ENCODE measurements at regions not wholly inside any gene's neighbourhood (a gene's known extent, or its start where the extent isn't known, plus 50 kb on each side); places are given as distances from the start of the nearest gene placed in this dataset.

- ATAC-seq, result no peak
- no peaks in the 10 kb centered on the region for H3K27me3 ChIP-seq (ENCODE audit: low read depth)
- intact Hi-C loops (cut with DNase I), result no loop called here
- no peaks in the 10 kb centered on the region for H3K9me3 ChIP-seq
- H3K36me3 ChIP-seq, result no peaks in the 10 kb centered on the region
- DNase-seq, result no peak
- no peak for TF ChIP-seq CTCF (IDR thresholded peaks at IDR 0.05)
- no peaks in the 10 kb centered on the region for H3K4me1 ChIP-seq
- no peak overlapping the region for H3K4me3 ChIP-seq
- H3K27ac ChIP-seq, result no peak overlapping the region
Observed at GRCh38 chr9:107605041-107605440, 115.5 kb upstream of the KLF4 start.

GRCh38 chr9:107603281-107603680 lies 113.7 kb upstream of the KLF4 start:
- intact Hi-C loops (cut with DNase I), result no loop called here
- no peak overlapping the region for H3K4me3 ChIP-seq
- H3K4me1 ChIP-seq, result no peaks in the 10 kb centered on the region
- no peak overlapping the region for H3K27ac ChIP-seq
- no peaks in the 10 kb centered on the region for H3K27me3 ChIP-seq (ENCODE audit: low read depth)
- no peak for DNase-seq
- no peaks in the 10 kb centered on the region for H3K36me3 ChIP-seq
- no peak for TF ChIP-seq CTCF (IDR thresholded peaks at IDR 0.05)
- ATAC-seq, result peak in 1 of 2 donors; percentile 19
- H3K9me3 ChIP-seq, result no peaks in the 10 kb centered on the region

GRCh38 chr9:107600060-107600573 lies 110.5 kb upstream of the KLF4 start:
- Histone ChIP-seq H3K27me3 (ENCODE audit: low read depth) (no peaks in the 10 kb centered on the region), H3K36me3 (no peaks in the 10 kb centered on the region), H3K4me1 (no peaks in the 10 kb centered on the region), H3K9me3 (no peaks in the 10 kb centered on the region), H3K4me3 (no peak overlapping the region), H3K27ac (no peak overlapping the region)
- DNase-seq, result no peak
- intact Hi-C loops (cut with DNase I), result no loop called here
- TF ChIP-seq CTCF (IDR thresholded peaks at IDR 0.05), result no peak
- peak in 1 of 2 donors; percentile 60 for ATAC-seq

GRCh38 chr9:107597743-107598217 lies 108.2 kb upstream of the KLF4 start:
- H3K4me1 ChIP-seq, result no peaks in the 10 kb centered on the region
- intact Hi-C loops (cut with DNase I), result no loop called here
- no peak overlapping the region for H3K4me3 ChIP-seq
- no peak for TF ChIP-seq CTCF (IDR thresholded peaks at IDR 0.05)
- ATAC-seq, result no peak
- no peak for DNase-seq
- H3K36me3 ChIP-seq, result no peaks in the 10 kb centered on the region
- H3K27ac ChIP-seq, result no peak overlapping the region
- no peaks in the 10 kb centered on the region for H3K27me3 ChIP-seq (ENCODE audit: low read depth)
- no peaks in the 10 kb centered on the region for H3K9me3 ChIP-seq

GRCh38 chr9:107594908-107595530 lies 105.5 kb upstream of the KLF4 start:
- Histone ChIP-seq H3K4me3 (no peak overlapping the region), H3K9me3 (no peaks in the 10 kb centered on the region), H3K27me3 (ENCODE audit: low read depth) (no peaks in the 10 kb centered on the region), H3K4me1 (no peaks in the 10 kb centered on the region), H3K27ac (no peak overlapping the region), H3K36me3 (no peaks in the 10 kb centered on the region)
- DNase-seq, result no peak
- no peak for TF ChIP-seq CTCF (IDR thresholded peaks at IDR 0.05)
- intact Hi-C loops (cut with DNase I), result no loop called here
- ATAC-seq, result no peak

All from lower lobe of right lung (tissue), 2 donors.